T-helper 1 cell treated with Interleukin-12 subunit alpha and Interleukin-12 subunit beta and Interleukin-4 antibody, amounts not matched to agents 30 ng/mL and 1 ng/mL, for 36 hours (primary cell): ENCODE measurements at regions not wholly inside any gene's neighbourhood (a gene's known extent, or its start where the extent isn't known, plus 50 kb on each side); places are given as distances from the start of the nearest gene placed in this dataset.
"Not testable (repeated sequence)": the region's sequence is repeated elsewhere in the genome, so short reads cannot be mapped to it uniquely, and the experiment has no call there.

Experiments
- intact Hi-C: fragments of 100-400 bp; cut with micrococcal nuclease; formaldehyde crosslinking; loops from one replicate; pipeline ENCODE4 v1.15.1; 2024

DNA sequence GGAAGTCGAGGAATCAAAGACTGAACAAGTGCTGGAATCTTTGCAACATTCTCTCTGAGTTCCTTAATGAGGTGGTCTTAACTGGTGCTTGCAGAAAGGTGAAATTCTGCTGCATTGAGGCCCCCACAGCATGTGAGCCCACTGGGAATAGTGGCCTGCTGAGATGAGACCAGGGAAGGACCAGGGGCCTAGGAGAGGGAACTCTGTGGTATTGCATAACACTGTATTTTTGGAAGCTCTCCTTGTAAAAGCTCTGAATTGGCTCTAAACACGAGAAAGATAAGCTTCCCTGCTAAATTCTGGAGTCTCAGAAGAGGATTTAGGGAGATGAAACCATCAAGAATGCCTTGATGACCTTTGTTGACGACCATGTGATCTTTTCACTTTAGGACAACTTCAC, 100.4 kb upstream of the TSC22D1 start:
- intact Hi-C loops: no loop called here

DNA sequence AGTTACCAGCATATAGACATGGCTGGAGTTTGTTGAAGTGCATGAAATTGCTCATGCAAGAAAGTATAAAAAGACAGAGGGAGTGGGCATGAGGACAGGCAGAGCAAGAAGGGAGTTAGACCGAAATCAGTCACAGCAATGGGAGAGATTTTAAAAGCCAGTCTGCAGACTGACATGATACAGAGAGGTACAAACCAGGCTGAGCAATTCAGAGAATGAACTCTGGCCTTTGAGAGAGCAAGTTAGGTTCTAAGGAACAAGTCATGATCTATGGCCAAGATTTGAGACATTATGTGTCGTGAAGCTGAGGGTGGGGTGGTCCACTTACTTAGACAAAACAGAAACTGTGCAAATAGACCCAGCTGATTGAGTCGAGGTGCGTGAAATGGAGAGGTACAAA, 93.4 kb upstream of the TSC22D1 start:
- intact Hi-C loops: no loop called here

DNA sequence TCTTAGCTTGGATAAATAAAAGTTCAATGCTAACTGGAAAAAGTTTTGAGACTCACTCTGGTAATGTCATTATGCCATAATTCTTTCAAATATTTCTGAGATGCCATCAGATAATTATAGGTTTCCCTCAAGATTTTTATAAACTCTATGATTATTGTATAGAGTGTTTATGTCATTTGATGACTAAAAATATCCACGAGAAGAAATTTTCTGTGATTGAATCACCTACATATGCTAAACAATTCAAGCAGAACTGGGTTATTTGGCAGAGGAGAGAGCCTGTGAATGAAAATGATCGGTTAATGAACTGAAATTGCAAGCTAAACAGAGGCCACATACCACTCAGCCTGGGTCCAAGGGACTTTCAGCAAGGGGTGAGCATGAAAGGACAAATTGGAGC, 92.6 kb upstream of the TSC22D1 start:
- intact Hi-C loops: no loop called here

DNA sequence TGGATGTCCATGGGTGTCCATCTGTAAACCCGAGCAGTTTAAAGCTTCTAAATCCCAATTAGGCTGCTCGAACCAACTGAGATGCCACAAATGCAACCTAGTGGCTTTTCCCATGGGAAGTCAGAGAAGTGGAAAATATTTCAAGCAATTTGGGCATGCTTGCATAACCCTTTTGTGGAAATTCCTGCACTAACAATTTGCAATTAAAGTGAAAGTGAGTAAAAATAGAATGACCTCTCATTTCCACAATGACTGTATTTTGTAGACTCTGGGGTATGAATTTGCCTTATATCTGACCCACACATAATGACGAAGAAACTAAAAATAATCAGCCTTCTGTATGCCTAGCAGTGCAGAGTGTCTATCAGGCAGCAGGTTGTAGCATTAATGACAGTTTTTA, 91.8 kb upstream of the TSC22D1 start:
- intact Hi-C loops: no loop called here

DNA sequence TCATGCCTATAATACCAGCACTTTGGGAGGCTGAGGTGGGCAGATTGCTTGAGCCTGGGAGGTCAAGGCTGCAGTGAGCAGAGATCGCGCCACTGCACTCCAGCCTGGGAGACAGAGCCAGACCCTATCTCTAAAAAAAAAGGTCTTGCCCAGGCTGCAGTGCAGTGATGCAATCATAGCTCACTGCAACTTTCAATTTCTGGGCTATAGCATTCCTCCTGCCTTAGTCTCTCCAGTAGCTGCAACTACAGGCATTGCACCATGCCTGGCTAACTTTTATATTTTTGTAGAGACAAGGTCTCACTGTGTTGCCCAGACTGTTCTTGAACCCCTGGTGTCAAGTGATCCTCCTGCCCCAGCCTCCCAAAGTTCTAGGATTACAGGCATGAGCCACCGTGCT, 90.4 kb upstream of the TSC22D1 start:
- intact Hi-C loops: not testable (repeated sequence)

DNA sequence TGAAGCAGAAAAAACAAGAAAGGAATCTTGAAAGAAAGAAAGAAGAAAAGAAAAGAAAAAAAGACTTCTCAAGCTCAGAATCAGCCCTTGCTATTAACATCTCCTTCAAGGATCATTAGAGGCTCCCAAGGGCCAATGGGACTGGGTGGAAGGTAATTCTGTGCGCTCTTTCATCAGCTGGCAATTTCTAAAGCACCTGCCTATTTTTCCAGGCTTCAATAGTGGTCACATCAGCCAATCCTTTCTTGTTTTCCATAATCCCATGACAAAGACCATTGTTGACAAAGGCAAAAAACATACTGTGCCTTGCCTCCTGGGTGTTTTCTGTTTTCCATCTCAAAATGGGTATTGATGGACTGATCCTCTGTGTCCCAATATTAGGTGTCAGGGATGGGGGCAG, 88.2 kb upstream of the TSC22D1 start:
- intact Hi-C loops: no loop called here

DNA sequence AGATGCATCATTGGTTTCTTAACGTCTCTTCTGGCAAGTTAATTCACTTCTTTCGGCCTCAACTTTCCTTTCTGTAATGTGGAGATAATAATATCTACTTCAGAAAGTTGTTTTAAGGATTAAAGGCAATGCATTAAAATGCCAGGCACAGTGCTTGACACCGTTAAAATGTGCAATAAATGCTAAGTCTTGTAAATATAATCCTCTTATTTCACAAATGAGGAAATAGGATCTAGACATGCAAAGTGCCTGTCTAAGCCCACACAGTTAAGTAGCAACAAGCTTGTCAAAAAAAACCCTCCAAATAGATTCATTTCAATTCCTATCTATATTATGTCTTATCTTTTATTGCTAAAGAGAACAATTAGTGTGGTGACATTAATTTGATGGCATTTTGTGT, 86.4 kb upstream of the TSC22D1 start:
- intact Hi-C loops: no loop called here

DNA sequence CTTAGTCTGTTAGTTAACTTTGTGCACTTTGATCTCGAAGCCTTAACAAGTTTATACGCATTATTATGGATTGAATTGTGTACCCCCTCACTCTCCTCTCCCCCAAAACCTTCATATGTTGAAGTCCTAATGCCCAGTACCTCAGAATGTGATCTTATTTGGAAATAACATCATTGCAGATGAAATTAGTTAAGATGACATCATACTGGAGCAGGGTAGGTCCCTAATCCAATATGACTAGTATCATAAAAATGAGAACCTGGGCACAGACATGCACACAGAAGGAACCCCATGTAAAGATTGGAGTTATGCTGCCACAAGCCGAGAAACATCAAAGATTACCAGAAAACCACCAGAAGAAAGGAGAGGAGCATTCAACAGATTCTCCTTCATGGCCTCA, 85.8 kb upstream of the TSC22D1 start:
- intact Hi-C loops: no loop called here

DNA sequence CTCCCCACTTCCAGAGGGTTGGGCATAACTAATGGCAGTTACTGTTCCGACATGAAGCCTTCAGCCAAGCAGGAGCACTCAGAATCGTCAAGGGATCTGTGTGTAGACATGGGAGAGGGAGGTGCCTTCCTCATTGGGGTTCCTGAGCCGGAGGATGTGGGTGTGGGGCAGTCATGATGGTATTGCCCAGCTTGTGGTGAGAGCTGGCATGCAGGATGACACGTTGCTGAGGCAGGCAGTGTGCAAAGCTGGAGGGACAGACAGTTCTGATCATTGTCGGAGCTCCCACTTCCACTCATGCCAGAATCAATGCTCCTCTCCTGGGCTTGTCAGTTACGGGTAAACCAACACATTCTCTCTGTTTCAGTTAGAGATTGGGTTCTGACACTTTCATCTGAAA, 83.9 kb upstream of the TSC22D1 start:
- intact Hi-C loops: no loop called here

DNA sequence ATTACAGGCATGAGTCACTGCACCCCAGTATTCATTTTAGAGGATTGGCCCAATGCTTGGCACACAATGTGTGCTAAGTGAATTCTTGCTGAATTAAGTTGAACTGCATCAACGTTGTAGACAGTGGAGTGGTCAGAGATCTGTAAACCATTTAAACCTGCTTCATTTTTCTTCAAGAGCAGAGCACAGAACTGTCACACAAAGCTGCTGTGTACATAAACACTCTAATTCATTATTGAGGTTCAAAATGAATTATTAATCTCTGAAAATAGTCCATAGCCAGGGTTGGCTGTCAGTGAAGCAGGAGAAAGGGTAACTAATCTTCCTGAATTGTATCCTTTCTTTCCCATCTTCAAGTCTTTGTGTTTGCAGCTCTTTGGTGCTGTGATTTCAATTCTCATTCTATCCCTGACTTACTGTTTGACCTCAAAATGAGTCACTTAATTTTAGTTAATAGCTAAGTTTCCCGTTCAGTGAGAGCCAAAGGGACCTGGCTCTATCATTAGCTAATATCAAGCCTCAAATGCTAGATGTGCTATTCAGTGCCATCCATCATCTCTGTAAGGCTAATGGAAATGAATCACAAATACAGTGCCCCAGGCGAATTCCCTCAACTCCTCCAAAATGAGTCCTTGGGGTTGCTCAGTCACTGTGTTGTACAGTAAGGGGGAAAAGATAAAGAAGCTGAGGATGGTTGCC, 77.0 kb upstream of the TSC22D1 start:
- intact Hi-C loops: no loop called here

DNA sequence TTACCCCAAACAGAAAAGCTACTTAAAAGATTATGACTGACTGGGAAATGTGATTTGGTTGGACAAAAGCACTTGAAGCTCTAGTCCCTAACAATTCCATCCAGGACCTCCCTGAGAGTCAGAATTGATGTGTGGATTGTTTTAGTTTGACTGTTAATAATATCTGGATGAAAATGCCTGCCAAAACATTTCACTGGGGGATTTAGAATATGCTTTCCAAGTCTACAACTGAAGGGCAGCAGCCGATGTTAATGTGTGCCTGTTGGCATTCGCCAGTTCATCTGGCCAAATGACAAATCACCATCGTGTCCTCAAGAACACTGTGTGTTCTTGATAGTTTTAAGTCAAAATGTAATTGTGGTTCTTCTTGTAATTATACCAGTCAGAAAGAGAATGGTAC, 76.0 kb upstream of the TSC22D1 start:
- intact Hi-C loops: no loop called here

DNA sequence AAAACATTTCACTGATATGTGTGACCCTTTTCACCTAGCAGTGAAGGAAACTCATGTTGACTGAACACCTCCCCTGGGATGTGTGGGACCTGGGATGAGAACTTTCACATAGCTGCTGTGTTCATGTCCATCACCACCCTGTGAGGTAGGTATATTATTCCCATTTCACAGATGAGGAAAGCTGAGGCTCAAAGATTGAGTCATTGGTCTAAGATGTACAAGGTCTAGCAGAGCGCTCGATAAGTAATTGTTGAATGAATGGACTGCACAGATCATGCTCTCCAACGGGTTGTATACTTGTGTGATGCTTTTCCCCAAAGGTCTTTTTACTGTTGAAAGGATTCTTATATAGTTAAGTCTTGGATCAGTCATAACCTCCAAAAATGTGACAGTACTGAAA, 75.6 kb upstream of the TSC22D1 start:
- intact Hi-C loops: no loop called here

DNA sequence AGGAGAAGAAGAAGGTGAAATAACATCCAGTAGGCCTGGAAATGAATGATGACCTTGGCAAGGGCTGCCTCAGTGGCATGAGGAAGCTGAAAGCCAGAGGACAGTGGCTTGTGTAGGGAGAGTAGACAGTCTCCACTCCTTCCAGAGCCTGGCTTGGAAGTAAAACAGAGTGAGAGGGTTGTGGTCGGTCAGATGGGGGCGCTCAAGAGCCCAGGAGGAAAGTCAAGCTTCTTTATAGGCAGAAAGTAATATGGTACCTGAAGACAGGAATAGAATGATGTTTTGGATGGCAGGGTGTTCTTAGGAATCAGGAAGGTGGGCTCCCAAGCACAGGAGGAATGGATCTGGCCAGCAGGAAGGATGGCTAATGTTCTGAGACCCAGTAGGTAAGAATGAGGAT, 75.1 kb upstream of the TSC22D1 start:
- intact Hi-C loops: no loop called here

DNA sequence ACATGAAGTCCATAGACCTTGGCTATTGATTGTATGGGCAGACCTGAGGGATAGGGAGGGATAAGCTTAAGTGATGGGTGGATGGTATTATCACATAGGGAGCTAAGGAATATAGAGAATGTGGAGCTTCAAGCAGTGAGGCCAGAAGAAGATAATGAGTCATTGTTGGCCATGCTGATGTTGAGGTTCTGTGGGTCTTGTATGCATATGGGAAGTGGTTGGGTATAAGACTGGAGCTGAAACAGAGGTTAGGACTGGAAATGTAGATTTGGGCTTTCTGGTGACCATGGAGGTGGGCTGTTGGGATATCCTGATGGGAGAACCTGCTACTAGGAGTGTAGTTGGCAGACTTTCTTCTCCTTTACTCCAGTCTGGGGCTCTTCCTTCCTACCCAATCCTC, 73.7 kb upstream of the TSC22D1 start:
- intact Hi-C loops: loop anchor here (10.0 kb wide), 1 partner anchor 55 kb away; no protein-coding TSS in a partner anchor

DNA sequence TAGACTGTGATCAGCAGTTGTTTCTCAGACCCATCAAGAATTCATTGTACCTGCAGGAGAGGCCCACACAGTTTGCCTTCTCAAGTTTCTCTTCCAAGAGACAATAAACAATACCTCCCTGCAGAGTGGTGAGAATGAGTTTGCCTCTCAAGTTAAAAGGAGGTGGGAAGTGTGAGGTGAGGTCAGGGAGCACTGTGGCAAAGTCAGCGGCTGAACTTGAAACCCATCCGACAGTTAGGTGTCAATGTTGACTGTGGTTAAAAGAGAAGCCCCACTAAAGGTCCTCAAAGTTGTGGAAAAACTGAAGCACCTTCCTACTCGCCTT, 72.9 kb upstream of the TSC22D1 start:
- intact Hi-C loops: loop anchor here (10.0 kb wide), 1 partner anchor 56 kb away; no protein-coding TSS in a partner anchor

DNA sequence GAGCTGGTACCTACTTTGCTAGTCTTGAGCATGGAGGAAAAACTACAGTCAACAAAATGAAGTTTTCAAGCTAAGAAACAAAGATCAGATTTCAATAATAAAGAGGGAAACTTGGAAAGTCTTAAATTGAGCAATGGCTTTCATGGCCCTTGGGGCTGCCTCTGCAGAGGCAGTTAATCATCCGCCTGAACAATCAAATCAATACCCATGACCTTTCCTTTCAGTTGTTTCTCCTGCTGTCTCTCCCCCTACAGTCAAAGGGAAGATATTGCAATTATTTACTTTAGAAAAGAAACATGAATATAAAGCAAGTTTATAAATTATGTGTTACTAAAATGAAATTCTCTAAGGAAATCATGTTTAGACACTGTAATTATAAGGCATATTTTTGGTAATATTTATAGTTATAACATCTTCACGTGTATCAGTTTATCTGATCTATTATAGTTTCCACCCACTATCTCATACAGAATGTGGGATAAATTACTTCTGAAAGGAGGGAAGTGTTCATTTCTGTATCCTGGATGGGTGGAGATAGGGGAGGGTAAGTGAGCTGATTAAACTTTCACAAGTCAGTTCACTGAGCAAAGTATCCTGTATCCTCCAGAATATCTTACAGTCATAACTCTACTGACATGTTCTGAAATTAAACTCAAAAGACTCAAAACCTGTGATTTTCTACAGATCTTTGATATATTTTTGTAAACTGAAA, 72.4 kb upstream of the TSC22D1 start:
- intact Hi-C loops: loop anchor here (1.0 to 10.0 kb wide), 2 partner anchors 56 to 164 kb away; no protein-coding TSS in a partner anchor

DNA sequence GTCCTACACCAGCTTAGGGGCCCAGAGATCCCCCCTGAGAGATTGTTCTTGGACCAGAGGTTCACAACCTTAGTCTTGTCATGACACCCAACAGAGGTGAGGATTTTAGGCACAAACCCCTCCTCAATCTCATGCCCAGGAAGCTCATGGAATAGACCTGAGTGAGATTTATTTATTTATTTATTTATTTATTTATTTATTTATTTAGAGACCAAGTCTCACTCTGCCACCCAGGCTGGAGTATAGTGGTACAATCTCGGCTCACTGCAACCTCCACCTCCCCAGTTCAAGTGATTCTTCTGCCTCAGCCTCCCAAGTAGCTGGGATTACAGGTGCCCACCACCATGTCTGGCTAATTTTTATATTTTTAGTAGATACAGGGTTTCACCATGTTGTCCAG, 71.4 kb upstream of the TSC22D1 start:
- intact Hi-C loops: loop anchor here (10.0 kb wide), 1 partner anchor 57 kb away; no protein-coding TSS in a partner anchor

DNA sequence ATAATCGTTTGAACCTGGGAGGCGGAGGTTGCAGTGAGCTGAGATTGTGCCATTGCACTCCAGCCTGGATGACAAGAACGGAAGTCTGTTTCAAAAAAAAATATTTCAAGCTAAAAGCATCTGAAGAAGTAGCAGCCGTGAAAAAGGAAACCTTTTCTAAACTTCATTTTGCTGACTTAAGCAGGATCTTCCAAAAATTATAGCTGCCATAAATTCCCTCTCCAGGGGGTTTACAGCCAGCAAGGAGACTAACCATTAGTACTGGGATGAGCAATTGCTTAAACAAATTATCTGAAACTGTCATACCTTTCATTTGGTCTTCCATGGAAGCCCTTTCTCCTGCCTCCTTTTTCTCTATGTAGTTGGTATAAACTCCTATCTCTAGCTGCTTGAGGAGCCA, 69.9 kb upstream of the TSC22D1 start:
- intact Hi-C loops: loop anchor here (10.0 kb wide), 1 partner anchor 59 kb away; no protein-coding TSS in a partner anchor

DNA sequence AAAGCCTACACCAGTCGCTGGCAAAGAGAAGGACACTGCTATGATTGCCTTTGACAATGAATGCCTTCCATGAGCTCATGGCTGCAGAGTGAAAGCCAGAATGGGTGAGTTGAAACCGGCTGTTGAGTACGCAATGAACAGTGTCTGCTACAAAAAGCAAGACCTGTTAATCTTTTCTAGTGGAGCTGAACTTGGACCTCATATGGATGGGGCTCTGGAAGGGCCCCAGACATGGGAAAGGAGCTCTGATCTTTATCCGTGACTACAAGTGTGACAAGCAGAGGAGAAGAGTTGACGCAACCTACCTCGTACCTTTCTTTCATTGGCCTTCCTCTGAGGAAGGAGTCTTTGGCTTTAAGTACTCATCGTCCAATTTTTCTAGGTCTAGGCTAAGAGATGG, 67.1 kb upstream of the TSC22D1 start:
- intact Hi-C loops: loop anchor here (10.0 kb wide), 1 partner anchor 62 kb away; no protein-coding TSS in a partner anchor

DNA sequence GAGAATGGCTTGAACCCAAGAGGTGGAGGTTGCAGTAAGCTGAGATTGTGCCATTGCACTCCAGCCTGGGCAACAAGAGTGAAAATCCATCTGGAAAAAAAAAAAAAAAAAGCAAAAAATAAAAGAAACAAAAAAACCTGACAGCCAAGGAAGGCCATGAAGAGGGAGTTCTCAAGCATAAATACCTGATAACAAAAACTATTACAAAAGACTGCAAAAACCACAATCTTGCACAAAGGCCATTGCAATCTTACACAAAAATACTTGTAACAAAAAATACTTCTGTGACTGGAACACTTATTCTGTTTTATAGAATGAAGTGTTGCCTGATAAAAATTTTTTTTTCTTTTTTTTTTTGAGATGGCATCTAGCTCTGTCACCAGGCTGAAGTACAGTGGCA, 61.5 kb upstream of the TSC22D1 start:
- intact Hi-C loops: no loop called here

DNA sequence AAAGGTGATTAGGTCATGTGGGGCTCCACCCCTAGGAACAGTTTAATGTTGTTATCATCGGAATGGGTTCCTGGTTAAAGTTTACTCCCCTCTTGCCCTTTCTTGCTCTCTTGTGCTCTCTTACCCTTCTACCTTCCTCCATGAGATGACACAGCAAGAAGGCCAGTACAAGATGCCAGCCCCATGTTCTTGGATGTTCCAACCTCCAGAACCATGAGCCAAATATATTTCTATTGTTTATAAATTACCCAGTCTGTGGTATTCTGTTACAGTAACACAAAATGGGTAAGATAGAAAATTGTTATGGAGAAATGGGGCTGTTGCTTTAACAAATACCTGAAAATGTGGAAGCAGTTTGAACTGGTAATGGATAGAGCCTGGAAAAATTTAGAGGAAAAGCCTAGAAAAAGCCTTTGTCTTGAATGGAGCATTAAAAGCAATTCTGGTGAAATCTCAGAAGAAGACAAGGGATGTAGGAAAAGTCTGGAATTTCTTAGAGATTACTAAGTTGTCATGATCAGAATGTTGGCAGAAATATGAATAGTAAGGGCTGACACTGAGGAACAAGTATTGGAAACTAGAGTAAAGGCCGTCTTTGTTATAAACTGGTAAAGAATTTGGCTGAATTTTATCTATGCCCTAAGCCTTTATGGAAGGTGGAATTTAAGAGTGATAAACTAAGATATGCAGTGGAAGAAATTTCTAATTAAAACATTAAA, 53.5 kb upstream of the TSC22D1 start:
- intact Hi-C loops: no loop called here

DNA sequence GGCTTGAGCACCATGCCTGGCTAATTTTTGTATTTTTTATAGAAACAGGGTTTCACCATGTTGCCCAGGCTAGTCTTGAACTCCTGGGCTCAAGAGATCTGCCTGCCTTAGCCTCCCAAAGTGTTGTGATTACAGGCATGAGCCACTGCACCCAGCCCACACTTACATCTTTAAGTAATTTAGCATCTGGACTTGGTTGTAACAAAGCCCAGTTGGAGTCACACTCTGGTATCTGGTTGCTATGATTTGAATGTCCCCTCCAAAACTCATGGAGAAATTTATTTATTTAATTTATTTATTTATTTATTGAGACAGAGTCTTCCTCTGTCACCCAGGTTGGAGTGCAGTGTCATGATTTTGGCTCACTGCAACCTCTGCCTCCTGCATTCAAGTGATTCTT, 52.7 kb upstream of the TSC22D1 start:
- intact Hi-C loops: not testable (repeated sequence)
